T-helper 2 cell treated with Interferon-gamma antibody and Interleukin-4, amounts not matched to agents 5 μg/mL and 100 μg/mL, for 36 hours (primary cell): ENCODE measurements at regions not wholly inside any gene's neighbourhood (a gene's known extent, or its start where the extent isn't known, plus 50 kb on each side); places are given as distances from the start of the nearest gene placed in this dataset.
"Not testable (repeated sequence)": the region's sequence is repeated elsewhere in the genome, so short reads cannot be mapped to it uniquely, and the experiment has no call there.

Experiments used
- DNase-seq: peaks from one replicate; pipeline ENCODE4 v3.0.0; 2021; ENCODE audit warnings: low spot score
- H3K27ac Mint-ChIP-seq: one replicate; pipeline ENCODE4 v1.8.0; 2021; ENCODE audit warnings: mild to moderate bottlenecking, mixed read lengths
- H3K27me3 Mint-ChIP-seq: one replicate; pipeline ENCODE4 v1.8.0; 2021; ENCODE audit warnings: low read depth, mixed read lengths
- H3K36me3 Mint-ChIP-seq: one replicate; pipeline ENCODE4 v1.8.0; 2021; ENCODE audit warnings: low read depth, mixed read lengths
- H3K4me1 Mint-ChIP-seq: one replicate; pipeline ENCODE4 v1.8.0; 2021; ENCODE audit warnings: low read depth, mixed read lengths
- H3K4me3 Mint-ChIP-seq: one replicate; pipeline ENCODE4 v1.8.0; 2022; ENCODE audit warnings: mild to moderate bottlenecking, moderate library complexity, mixed read lengths
- H3K9me3 Mint-ChIP-seq: one replicate; pipeline ENCODE4 v1.8.0; 2021; ENCODE audit warnings: mixed read lengths

GRCh38 chr5:125476901-125477585 is 730.6 kb upstream of the ZNF608 start:
- no peak for DNase-seq
- Mint-ChIP-seq H3K27me3 (no peaks in the 10 kb centered on the region), H3K9me3 (peaks cover 6% of the 10 kb centered on the region)

GRCh38 chr5:125477586-125477975 is 731.1 kb upstream of the ZNF608 start:
- DNase-seq: no peak
- Mint-ChIP-seq H3K4me1 (no peaks in the 10 kb centered on the region), H3K27me3 (no peaks in the 10 kb centered on the region), H3K9me3 (peaks cover 6% of the 10 kb centered on the region), H3K4me3 (no peak overlapping the region), H3K36me3 (no peaks in the 10 kb centered on the region), H3K27ac (no peak overlapping the region)

More at GRCh38 chr5:125476901-125477585, 730.6 kb upstream of the ZNF608 start:
- H3K4me1 Mint-ChIP-seq: no peaks in the 10 kb centered on the region
- H3K4me3 Mint-ChIP-seq: no peak overlapping the region
- H3K36me3 Mint-ChIP-seq: no peaks in the 10 kb centered on the region
- H3K27ac Mint-ChIP-seq: no peak overlapping the region

- Mint-ChIP-seq H3K4me1 (no peaks in the 10 kb centered on the region), H3K9me3 (peaks cover 10% of the 10 kb centered on the region)
These were observed 732.2 kb upstream of the ZNF608 start for GRCh38 chr5:125478599-125478998.

GRCh38 chr5:125480911-125481310 is 734.5 kb upstream of the ZNF608 start:
- no peak overlapping the region for H3K4me3 Mint-ChIP-seq
- no peaks in the 10 kb centered on the region for H3K4me1 Mint-ChIP-seq
- no peak for DNase-seq
- no peaks in the 10 kb centered on the region for H3K36me3 Mint-ChIP-seq
- H3K27me3 Mint-ChIP-seq: no peaks in the 10 kb centered on the region
- H3K27ac Mint-ChIP-seq: no peak overlapping the region
- peaks cover 10% of the 10 kb centered on the region for H3K9me3 Mint-ChIP-seq

More at GRCh38 chr5:125478599-125478998, 732.2 kb upstream of the ZNF608 start:
- Mint-ChIP-seq H3K4me3 (no peak overlapping the region), H3K36me3 (no peaks in the 10 kb centered on the region), H3K27ac (no peak overlapping the region), H3K27me3 (no peaks in the 10 kb centered on the region)
- no peak for DNase-seq

- Mint-ChIP-seq H3K4me3 (no peak overlapping the region), H3K9me3 (peaks cover 13% of the 10 kb centered on the region), H3K36me3 (no peaks in the 10 kb centered on the region), H3K4me1 (no peaks in the 10 kb centered on the region), H3K27me3 (no peaks in the 10 kb centered on the region), H3K27ac (no peak overlapping the region)
- DNase-seq: no peak
These were observed 735.3 kb upstream of the ZNF608 start for GRCh38 chr5:125481506-125482465.

- H3K4me3 Mint-ChIP-seq: no peak overlapping the region
- peaks cover 16% of the 10 kb centered on the region for H3K9me3 Mint-ChIP-seq
These were observed 737.2 kb upstream of the ZNF608 start for GRCh38 chr5:125483609-125484008.

GRCh38 chr5:125484272-125484741 is 737.9 kb upstream of the ZNF608 start:
- Mint-ChIP-seq H3K4me1 (no peaks in the 10 kb centered on the region), H3K27ac (no peak overlapping the region), H3K27me3 (no peaks in the 10 kb centered on the region), H3K9me3 (peaks cover 18% of the 10 kb centered on the region), H3K36me3 (no peaks in the 10 kb centered on the region), H3K4me3 (no peak overlapping the region)
- no peak for DNase-seq

More at GRCh38 chr5:125483609-125484008, 737.2 kb upstream of the ZNF608 start:
- Mint-ChIP-seq H3K36me3 (no peaks in the 10 kb centered on the region), H3K4me1 (no peaks in the 10 kb centered on the region), H3K27ac (no peak overlapping the region), H3K27me3 (no peaks in the 10 kb centered on the region)
- DNase-seq: no peak

- Mint-ChIP-seq H3K4me1 (no peaks in the 10 kb centered on the region), H3K4me3 (no peak overlapping the region), H3K36me3 (no peaks in the 10 kb centered on the region), H3K27me3 (no peaks in the 10 kb centered on the region), H3K9me3 (peaks cover 18% of the 10 kb centered on the region), H3K27ac (no peak overlapping the region)
- DNase-seq: no peak
These were observed 738.6 kb upstream of the ZNF608 start for GRCh38 chr5:125484742-125485641.

- no peak overlapping the region for H3K4me3 Mint-ChIP-seq
- peaks cover 15% of the 10 kb centered on the region for H3K9me3 Mint-ChIP-seq
- H3K36me3 Mint-ChIP-seq: no peaks in the 10 kb centered on the region
- no peak overlapping the region for H3K27ac Mint-ChIP-seq
- H3K4me1 Mint-ChIP-seq: no peaks in the 10 kb centered on the region
- DNase-seq: no peak
- no peaks in the 10 kb centered on the region for H3K27me3 Mint-ChIP-seq
These were observed 739.3 kb upstream of the ZNF608 start for GRCh38 chr5:125485771-125486170.

- no peak for DNase-seq
- Mint-ChIP-seq H3K9me3 (peaks cover 12% of the 10 kb centered on the region), H3K4me3 (no peak overlapping the region), H3K36me3 (no peaks in the 10 kb centered on the region), H3K4me1 (no peaks in the 10 kb centered on the region), H3K27me3 (no peaks in the 10 kb centered on the region), H3K27ac (no peak overlapping the region)
These were observed 740.2 kb upstream of the ZNF608 start for GRCh38 chr5:125486634-125487033.

GRCh38 chr5:125487231-125487630 is 740.8 kb upstream of the ZNF608 start:
- Mint-ChIP-seq H3K36me3 (no peaks in the 10 kb centered on the region), H3K27ac (no peak overlapping the region), H3K4me1 (no peaks in the 10 kb centered on the region), H3K4me3 (no peak overlapping the region), H3K27me3 (no peaks in the 10 kb centered on the region), H3K9me3 (peaks cover 12% of the 10 kb centered on the region)
- no peak for DNase-seq

GRCh38 chr5:125487652-125488051 is 741.2 kb upstream of the ZNF608 start:
- DNase-seq, H3K27me3 Mint-ChIP-seq, H3K4me1 Mint-ChIP-seq, H3K36me3 Mint-ChIP-seq, H3K27ac Mint-ChIP-seq, H3K4me3 Mint-ChIP-seq: not testable (repeated sequence)
- H3K9me3 Mint-ChIP-seq: peaks cover 12% of the 10 kb centered on the region

- H3K27me3 Mint-ChIP-seq: no peaks in the 10 kb centered on the region
- DNase-seq: no peak
- H3K9me3 Mint-ChIP-seq: peaks cover 8% of the 10 kb centered on the region
- H3K36me3 Mint-ChIP-seq: no peaks in the 10 kb centered on the region
- H3K27ac Mint-ChIP-seq: no peak overlapping the region
- no peak overlapping the region for H3K4me3 Mint-ChIP-seq
- no peaks in the 10 kb centered on the region for H3K4me1 Mint-ChIP-seq
These were observed 742.7 kb upstream of the ZNF608 start for GRCh38 chr5:125489146-125489545.
